ENCODE measurements at regions not wholly inside any gene's neighbourhood (a gene's known extent, or its start where the extent isn't known, plus 50 kb on each side); places are given as distances from the start of the nearest gene placed in this dataset.

DNA sequence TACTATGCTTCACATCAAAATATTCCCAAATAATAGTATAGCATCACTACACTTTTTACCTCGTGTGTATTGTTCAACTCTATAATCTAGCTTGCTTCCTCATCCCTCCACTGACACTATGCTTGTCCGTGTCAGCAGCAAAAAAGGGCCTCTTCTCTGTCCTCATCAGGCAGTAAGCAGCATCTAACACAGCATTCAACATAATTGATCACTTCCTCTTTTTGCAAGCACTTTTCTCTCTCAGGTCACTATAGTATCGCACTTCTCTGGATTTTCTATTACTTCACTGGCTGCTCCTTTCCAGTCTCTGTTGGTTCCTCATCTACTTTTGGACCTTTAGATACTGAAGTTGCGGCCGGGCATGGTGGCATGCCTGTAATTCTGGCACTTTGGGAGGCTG is 64.9 kb upstream of the ZSWIM2 start:
- Mint-ChIP-seq H3K4me1 (peaks cover 2 to 8% of the 10 kb centered on the region in 2 donors), H3K27ac (no peak overlapping the region), H3K27me3 (no peaks in the 10 kb centered on the region), H3K36me3 (no peaks in the 10 kb centered on the region), H3K4me3 (no peak overlapping the region), H3K9me3 (no peaks in the 10 kb centered on the region)
- DNase-seq, result no peak
- peak; percentile 89 to 95 for ATAC-seq (replicated peaks)

DNA sequence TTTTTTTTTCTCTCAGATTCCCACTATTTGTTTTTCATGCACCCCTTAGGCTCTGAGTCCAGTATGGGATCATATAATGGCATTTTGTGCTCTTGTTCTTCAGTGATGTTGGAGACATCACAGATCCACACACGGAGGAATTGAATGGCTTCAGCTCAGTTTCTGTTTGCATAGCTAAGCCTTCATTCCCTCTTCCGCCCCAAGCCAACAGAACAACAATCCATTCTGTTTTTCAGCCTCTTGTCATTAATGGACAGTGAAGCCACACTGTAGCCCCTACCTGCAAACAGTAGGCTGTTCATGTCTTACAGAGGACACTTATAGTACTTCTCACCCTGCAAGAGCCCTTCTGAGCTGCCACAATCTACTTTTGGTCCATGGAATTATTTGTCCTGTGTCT is 64.0 kb upstream of the ZSWIM2 start:
- H3K9me3 Mint-ChIP-seq, result no peaks in the 10 kb centered on the region
- ATAC-seq (replicated peaks) (no peak), DNase-seq (no peak)
- no peaks in the 10 kb centered on the region for H3K27me3 Mint-ChIP-seq
- no peak overlapping the region for H3K27ac Mint-ChIP-seq
- peaks cover 2 to 8% of the 10 kb centered on the region in 2 donors for H3K4me1 Mint-ChIP-seq
- no peak overlapping the region for H3K4me3 Mint-ChIP-seq
- no peaks in the 10 kb centered on the region for H3K36me3 Mint-ChIP-seq

DNA sequence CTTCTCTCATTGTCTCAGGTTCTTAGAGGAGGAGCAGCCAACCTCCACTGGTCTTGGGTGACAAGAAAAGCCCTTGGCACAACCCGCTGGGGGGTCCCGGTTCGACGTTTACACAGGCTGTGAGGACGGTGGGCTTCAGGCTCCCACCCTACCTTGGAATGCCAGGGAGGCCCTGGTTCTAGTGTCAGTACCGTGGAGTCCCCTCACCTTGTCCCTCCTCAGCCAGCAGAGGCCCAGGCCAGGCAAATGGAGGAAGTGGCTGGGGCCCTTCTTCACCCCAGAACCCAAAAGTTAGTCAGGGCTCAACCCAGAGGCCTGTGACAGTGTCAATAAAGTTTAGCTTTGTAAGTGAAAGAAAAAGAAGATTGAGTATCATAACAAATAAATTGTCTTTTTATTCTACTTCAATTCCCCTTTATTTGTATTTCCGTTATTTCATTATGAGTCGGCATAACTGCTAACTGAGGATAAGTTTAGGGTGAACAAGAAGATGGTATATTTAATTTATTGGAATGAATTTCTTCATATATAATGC is 62.6 kb upstream of the ZSWIM2 start:
- Mint-ChIP-seq H3K27me3 (no peaks in the 10 kb centered on the region), H3K4me1 (peaks cover 2 to 8% of the 10 kb centered on the region in 2 donors), H3K4me3 (no peak overlapping the region), H3K9me3 (no peaks in the 10 kb centered on the region), H3K36me3 (no peaks in the 10 kb centered on the region), H3K27ac (no peak overlapping the region)
- DNase-seq (no peak), ATAC-seq (replicated peaks) (no peak)

DNA sequence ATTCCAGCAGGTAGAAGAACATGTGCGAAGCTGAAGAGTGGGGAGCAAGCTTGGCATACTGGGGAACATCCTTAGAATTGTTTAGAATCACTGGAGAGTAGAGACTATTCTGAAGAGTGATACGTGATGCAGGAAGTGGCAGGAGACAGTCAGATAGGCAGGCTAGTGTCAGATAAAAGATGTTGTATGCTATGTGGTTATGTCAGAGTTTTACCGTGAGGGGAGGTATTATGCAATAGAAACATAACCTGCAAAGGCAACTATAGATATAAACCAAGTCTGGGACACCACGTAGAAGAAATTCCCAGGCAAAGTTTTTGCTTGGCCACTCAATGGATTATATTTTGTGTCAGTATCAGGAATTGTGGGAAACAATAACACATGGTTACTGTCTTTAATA is 62.0 kb upstream of the ZSWIM2 start:
- no peaks in the 10 kb centered on the region for H3K27me3 Mint-ChIP-seq
- H3K36me3 Mint-ChIP-seq, result no peaks in the 10 kb centered on the region
- no peaks in the 10 kb centered on the region for H3K9me3 Mint-ChIP-seq
- no peak overlapping the region for H3K27ac Mint-ChIP-seq
- DNase-seq (no peak), ATAC-seq (replicated peaks) (no peak)
- peaks cover 2 to 8% of the 10 kb centered on the region in 2 donors for H3K4me1 Mint-ChIP-seq
- H3K4me3 Mint-ChIP-seq, result no peak overlapping the region

DNA sequence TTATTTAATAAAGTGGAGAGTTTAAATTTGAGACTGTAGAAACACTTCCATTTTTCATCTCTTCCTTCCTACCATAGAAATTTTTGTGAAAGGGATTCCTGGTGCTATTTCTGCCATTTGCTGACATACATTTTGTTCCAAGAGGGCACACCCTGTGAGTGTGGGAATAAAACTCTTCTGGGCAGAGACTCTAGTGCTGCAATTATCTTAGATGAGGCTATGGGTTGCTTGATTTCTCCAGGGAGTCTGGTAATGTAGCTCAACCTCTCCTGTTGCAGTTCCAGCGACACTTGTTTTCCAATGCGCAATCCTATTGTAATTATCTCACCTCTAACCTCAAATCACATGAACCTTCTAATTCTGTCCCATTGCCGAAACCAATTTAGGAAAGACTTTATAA is 60.1 kb upstream of the ZSWIM2 start:
- Mint-ChIP-seq H3K36me3 (no peaks in the 10 kb centered on the region), H3K27me3 (no peaks in the 10 kb centered on the region), H3K4me3 (no peak overlapping the region), H3K27ac (no peak overlapping the region), H3K9me3 (no peaks in the 10 kb centered on the region), H3K4me1 (peaks cover 2 to 6% of the 10 kb centered on the region in 2 donors)
- ATAC-seq (replicated peaks), result no peak
- no peak for DNase-seq

DNA sequence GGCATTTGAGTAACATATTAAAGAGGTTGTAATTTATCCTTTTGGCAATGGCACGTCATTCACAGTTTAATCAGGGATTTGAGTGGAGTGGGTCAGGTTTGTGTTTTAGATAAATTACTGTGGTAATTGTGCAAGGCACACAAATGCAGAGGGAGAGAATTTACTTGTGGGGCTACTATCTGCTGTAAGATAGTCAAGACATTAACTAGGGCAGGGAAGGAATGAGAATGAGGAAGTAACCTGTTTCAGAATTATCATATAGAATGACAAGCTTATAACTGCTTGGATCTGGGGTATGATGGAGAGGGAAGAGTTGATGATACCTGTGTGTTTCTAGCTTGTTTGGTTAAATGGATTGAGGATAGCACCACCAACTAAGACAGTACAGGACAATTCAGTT is 58.9 kb upstream of the ZSWIM2 start:
- no peak overlapping the region for H3K4me3 Mint-ChIP-seq
- H3K36me3 Mint-ChIP-seq, result no peaks in the 10 kb centered on the region
- H3K4me1 Mint-ChIP-seq, result no peaks in the 10 kb centered on the region
- DNase-seq (no peak), ATAC-seq (replicated peaks) (no peak)
- no peaks in the 10 kb centered on the region for H3K9me3 Mint-ChIP-seq
- H3K27me3 Mint-ChIP-seq, result no peaks in the 10 kb centered on the region
- no peak overlapping the region for H3K27ac Mint-ChIP-seq

DNA sequence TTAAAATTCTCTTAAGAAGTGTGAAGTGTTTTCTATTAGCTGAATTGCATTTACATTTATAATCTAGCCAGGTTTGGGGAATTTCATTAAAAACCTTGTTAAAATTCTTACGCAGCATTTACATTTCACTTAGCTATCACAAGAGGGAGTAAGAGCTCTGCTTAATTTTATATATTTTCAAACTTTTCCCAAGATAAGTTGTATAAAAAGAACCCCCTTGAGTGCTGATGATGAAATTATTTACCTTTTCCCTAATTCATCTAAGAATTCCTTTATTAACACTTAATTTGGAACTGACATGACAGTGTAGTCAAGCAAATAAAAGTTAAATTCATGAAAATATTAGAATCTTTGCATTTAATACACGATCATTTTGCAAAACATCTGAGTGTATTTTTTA is 54.2 kb upstream of the ZSWIM2 start:
- ATAC-seq (replicated peaks) (no peak), DNase-seq (no peak)
- no peak overlapping the region for H3K27ac Mint-ChIP-seq
- no peaks in the 10 kb centered on the region for H3K27me3 Mint-ChIP-seq
- H3K36me3 Mint-ChIP-seq, result no peaks in the 10 kb centered on the region
- peaks cover 0 to 2% of the 10 kb centered on the region in 2 donors for H3K9me3 Mint-ChIP-seq
- H3K4me3 Mint-ChIP-seq, result no peak overlapping the region
- H3K4me1 Mint-ChIP-seq, result no peaks in the 10 kb centered on the region

Measured in stimulated activated naive B cell treated with anti-CD40 and anti-IgM and Interleukin-4, amounts not matched to agents 10 μg/mL and 1 μg/mL and 100 μg/mL, for 72 hours (primary cell).